Hematopoietic multipotent progenitor cell (in vitro differentiated cells): ENCODE measurements at regions not wholly inside any gene's neighbourhood (a gene's known extent, or its start where the extent isn't known, plus 50 kb on each side); places are given as distances from the start of the nearest gene placed in this dataset.

Experiments
- DNase-seq, 3 donors: peaks; one replicate each; pipeline ENCODE4 v3.0.0-alpha.2; 2011 to 2015; ENCODE audit warnings: low read depth in 2 of 3, low spot score in 2 of 3

- no peak for DNase-seq
Measured at GRCh38 chr15:39132954-39133600, 447.8 kb upstream of the THBS1 start.

GRCh38 chr15:39134282-39134681, 446.6 kb upstream of the THBS1 start:
- DNase-seq: no peak

GRCh38 chr15:39135989-39136388, 444.9 kb upstream of the THBS1 start:
- no peak for DNase-seq

- no peak for DNase-seq
Measured at GRCh38 chr15:39139431-39140059, 441.3 kb upstream of the THBS1 start.

GRCh38 chr15:39140060-39140604, 440.7 kb upstream of the THBS1 start:
- DNase-seq: peak in 2 of 3 donors; percentile 66 to 77

- DNase-seq: no peak
Measured at GRCh38 chr15:39142500-39142899, 438.4 kb upstream of the THBS1 start.

GRCh38 chr15:39143479-39143878, 437.4 kb upstream of the THBS1 start:
- DNase-seq: no peak

GRCh38 chr15:39144051-39144450, 436.8 kb upstream of the THBS1 start:
- no peak for DNase-seq

DNA sequence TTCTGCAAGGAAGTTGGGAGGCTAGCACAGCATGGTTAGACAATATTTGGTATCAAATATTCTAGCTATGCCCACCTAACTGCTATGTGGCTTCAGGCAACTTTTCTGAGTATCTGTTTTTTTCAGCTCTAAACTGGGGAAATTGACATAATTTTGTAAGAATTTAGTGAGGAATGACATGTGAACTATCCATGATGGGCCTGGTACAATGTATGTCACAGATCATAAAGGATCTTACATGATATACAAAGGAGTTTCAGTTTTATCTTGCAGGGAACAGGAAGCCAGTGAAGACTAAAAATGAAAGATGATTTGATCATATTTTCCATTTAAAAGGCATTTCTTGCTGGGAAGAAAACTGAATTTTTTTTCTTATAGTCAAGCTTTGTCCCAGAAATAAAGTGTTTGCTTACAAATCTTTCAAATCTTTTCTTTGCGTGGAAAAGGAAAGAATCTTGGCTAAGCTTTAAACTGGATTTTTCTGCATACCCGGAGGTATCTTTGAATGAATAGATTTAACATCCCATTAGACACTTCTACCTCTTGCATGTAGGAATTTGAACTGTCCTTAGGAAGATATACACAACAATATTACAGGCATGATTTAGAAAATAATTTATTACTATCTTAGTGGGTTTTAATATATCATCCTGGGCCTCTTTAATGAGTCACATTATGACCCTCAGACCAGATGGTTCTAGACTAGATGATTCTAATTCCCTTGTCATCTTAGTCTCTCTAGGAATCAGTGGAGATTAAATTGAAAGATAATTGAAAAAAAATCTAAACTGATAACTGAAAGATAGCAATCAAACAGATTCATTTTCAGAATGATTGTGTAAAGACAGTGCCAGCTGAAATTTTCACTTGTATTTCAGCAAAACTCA, 436.0 kb upstream of the THBS1 start:
- DNase-seq: no peak

- DNase-seq: no peak
Measured at GRCh38 chr15:39145854-39146625, 434.8 kb upstream of the THBS1 start.

- DNase-seq: no peak
Measured at GRCh38 chr15:39149636-39150150, 431.2 kb upstream of the THBS1 start.

GRCh38 chr15:39151545-39151944, 429.3 kb upstream of the THBS1 start:
- no peak for DNase-seq

- no peak for DNase-seq
Measured at GRCh38 chr15:39153058-39153714, 427.7 kb upstream of the THBS1 start.

GRCh38 chr15:39153716-39154115, 427.2 kb upstream of the THBS1 start:
- DNase-seq: no peak

DNA sequence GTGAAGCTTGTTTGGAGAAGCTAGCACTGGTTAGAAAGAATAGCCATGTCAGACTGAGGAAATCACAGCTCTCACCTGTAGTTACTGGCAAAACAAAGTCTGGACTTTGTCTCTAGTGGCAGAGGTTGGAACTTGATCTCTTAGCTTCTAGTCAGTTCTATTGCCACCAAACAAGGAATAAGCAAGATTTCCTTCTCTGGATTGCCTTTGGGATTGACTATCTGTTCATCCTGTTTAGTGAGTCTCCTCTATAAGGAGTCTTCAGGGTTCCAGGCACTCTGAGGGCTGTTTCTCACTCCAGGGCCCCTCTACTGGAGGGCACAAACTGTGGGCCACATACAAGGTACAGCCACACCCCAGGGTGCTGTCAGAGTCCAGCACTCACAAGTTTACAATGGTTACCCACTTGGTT, 426.6 kb upstream of the THBS1 start:
- DNase-seq: no peak

GRCh38 chr15:39154776-39155175, 426.1 kb upstream of the THBS1 start:
- DNase-seq: no peak

GRCh38 chr15:39156166-39156565, 424.7 kb upstream of the THBS1 start:
- DNase-seq: no peak

DNA sequence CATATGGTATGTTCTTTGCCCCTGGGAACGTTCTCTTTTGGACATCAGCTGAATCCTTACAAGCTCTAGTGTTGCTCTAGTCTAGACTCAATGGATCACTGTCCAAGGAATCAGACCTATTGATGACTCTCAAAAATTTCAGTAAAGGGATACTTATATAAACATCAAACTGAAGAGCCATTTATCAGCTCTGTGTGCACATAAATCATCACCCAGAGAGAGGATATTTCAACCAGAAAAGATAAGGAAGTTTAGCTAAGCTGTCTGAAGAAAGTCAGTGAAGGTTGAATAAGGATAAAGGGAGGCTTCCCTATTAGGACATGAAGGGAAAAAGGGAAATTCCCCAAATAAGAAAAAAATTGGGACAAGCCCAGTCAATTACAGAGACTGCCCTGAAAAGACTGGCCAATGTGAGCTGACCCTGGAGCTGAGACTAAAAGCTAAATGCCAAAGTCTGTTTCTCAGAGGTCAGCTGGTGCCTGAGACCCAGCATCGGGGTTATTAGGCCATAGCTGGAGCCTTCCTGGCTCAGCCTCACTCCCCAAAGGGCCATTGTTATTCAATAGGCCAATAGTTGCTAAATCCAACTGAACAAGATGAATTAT, 424.1 kb upstream of the THBS1 start:
- no peak for DNase-seq

DNA sequence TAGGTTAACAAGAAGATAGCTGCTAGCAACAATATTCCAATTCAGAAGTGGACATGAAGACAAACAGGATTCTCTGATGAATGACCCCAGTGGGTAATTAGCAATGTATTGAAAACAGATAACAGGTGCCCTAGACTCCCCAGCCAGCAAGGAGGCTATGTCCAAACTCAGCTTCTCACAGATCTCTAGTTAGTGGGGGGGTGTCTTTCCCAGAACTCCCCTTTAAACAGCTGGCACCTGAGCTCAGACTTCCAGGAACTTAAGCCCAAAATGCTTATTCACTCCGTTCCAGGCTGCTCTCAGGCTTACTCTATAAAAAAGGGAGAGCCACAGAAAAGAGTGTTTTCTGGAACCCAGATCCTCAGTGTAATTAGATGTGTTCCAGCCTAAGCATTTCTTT, 423.0 kb upstream of the THBS1 start:
- DNase-seq: no peak
